Parathyroid adenoma (tissue), 2 donors: ENCODE measurements at regions not wholly inside any gene's neighbourhood (a gene's known extent, or its start where the extent isn't known, plus 50 kb on each side); places are given as distances from the start of the nearest gene placed in this dataset.

Source experiments
- H2AFZ ChIP-seq: fragments of 300-600 bp; sonication (generic); one replicate; pipeline ENCODE4 v1.7.0; 2017; ENCODE audit warnings: antibody characterized with exemption, mild to moderate bottlenecking
- H3K27ac ChIP-seq: fragments of 300-600 bp; sonication (generic); one replicate; pipeline ENCODE4 v1.7.0; 2017
- H3K27me3 ChIP-seq: fragments of 300-600 bp; sonication (generic); one replicate; pipeline ENCODE4 v1.7.0; 2017; ENCODE audit warnings: low read length; ENCODE audit not compliant: control insufficient read depth, insufficient read depth
- H3K36me3 ChIP-seq: fragments of 300-600 bp; sonication (generic); one replicate; pipeline ENCODE4 v1.7.0; 2017; ENCODE audit warnings: low read length; ENCODE audit not compliant: control insufficient read depth, insufficient read depth
- H3K4me1 ChIP-seq: fragments of 300-600 bp; sonication (generic); one replicate; pipeline ENCODE4 v1.7.0; 2017; ENCODE audit warnings: control low read depth
- H3K4me2 ChIP-seq: fragments of 300-600 bp; sonication (generic); one replicate; pipeline ENCODE4 v1.7.0; 2017; ENCODE audit warnings: low read length
- H3K4me3 ChIP-seq: fragments of 300-600 bp; sonication (generic); one replicate; pipeline ENCODE4 v1.7.0; 2017; ENCODE audit warnings: low read depth, low read length
- H3K79me2 ChIP-seq: fragments of 300-600 bp; sonication (generic); one replicate; pipeline ENCODE4 v1.7.0; 2017; ENCODE audit warnings: control low read depth
- H3K9ac ChIP-seq: fragments of 300-600 bp; sonication (generic); one replicate; pipeline ENCODE4 v1.7.0; 2017; ENCODE audit warnings: mild to moderate bottlenecking
- H3K9me3 ChIP-seq: fragments of 300-600 bp; sonication (generic); one replicate; pipeline ENCODE4 v1.7.0; 2017; ENCODE audit warnings: low read length; ENCODE audit not compliant: control insufficient read depth
- TF ChIP-seq, protein P1 (sequence below): fragments of 300-600 bp; sonication (generic); IDR thresholded peaks from one replicate; pipeline ENCODE4 v1.7.0; 2017; ENCODE audit warnings: antibody characterized with exemption, mild to moderate bottlenecking
- donor health status: primary hyperparathyroidism.

DNA sequence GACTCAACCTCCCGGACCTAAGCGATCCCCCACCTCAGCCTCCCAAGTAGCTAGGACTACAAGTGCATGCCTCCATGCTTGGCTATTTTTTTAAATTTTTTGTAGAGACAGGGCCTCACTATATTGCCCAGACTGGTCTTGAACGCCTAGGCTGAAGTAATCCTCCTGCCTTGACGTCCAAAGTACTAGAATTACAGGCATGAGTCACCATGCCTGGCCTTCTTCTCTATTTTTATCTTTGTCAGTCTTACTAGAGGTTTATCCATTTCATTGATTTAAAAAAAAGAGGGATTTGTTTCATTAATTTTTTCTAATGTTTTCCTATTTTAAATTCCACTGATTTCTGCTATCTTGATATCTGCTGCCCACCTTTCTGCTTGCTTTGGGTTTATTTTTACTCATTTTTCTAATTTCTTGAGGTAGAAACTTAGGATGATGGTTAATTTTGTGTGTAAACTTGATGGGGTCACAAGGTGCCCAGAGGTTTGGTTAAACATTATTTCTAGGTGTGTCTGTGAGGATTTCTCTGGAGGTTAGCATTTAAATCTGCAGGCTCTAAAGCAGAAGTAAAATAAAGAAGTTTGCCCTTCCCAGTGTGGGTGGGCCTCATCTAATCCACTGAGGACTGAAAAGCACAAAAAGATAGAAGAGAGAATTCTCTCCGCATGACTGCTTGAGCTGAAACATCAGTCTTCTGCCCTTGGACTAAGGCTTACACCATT is 116.2 kb upstream of the DCLK2 start:
- no peak overlapping the region for H3K4me3 ChIP-seq
- H3K27me3 ChIP-seq = no peaks in the 10 kb centered on the region
- no peak overlapping the region for H3K9ac ChIP-seq
- TF ChIP-seq, protein P1, sequence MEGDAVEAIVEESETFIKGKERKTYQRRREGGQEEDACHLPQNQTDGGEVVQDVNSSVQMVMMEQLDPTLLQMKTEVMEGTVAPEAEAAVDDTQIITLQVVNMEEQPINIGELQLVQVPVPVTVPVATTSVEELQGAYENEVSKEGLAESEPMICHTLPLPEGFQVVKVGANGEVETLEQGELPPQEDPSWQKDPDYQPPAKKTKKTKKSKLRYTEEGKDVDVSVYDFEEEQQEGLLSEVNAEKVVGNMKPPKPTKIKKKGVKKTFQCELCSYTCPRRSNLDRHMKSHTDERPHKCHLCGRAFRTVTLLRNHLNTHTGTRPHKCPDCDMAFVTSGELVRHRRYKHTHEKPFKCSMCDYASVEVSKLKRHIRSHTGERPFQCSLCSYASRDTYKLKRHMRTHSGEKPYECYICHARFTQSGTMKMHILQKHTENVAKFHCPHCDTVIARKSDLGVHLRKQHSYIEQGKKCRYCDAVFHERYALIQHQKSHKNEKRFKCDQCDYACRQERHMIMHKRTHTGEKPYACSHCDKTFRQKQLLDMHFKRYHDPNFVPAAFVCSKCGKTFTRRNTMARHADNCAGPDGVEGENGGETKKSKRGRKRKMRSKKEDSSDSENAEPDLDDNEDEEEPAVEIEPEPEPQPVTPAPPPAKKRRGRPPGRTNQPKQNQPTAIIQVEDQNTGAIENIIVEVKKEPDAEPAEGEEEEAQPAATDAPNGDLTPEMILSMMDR = no peak
- no peaks in the 10 kb centered on the region for H3K36me3 ChIP-seq
- H3K4me1 ChIP-seq = no peaks in the 10 kb centered on the region
- no peak overlapping the region for H3K4me2 ChIP-seq
- H3K27ac ChIP-seq = no peak overlapping the region
- H3K79me2 ChIP-seq = no peaks in the 10 kb centered on the region
- no peaks in the 10 kb centered on the region for H3K9me3 ChIP-seq
- no peak overlapping the region for H2AFZ ChIP-seq

DNA sequence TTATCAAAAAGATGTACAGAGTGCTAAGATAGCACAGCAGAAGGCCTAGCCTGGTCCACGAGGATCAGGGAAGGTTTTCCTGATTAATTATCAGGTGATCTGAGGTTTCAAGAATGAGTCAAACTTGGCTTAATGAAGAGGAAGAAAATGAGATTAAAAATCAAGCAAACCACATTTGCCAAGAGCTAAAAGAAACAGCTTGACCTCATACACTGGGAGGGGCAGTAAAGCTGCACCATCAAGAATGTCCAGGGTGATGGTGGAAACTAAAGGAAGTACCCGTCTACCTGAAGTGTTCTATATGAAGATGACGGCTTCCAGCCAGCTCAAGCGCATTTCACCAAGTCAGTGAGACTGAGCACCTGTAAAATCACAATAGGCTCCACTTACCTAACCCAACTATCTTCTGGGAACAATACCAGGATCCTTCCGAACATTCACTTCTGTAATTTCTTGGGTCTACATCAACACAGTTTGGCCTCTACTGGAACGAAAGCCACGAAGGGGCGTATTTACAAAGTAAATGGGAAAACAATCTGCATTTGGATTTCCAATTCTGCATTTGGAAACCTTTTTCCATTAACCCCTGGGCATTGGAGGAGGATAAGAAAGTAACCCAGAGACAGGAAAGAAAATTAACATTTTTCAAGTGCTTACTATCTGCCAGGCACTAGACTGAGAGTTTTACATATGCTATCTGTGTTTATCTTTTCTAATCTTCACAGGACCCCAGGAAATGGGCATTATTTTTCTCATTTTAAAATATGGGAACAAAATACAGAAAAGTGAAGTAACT is 114.0 kb upstream of the DCLK2 start:
- Histone ChIP-seq H3K4me3 (no peak overlapping the region), H3K79me2 (no peaks in the 10 kb centered on the region), H3K9ac (no peak overlapping the region), H3K4me1 (no peaks in the 10 kb centered on the region), H3K4me2 (no peak overlapping the region), H3K36me3 (no peaks in the 10 kb centered on the region), H3K9me3 (no peaks in the 10 kb centered on the region), H3K27ac (no peak overlapping the region), H3K27me3 (no peaks in the 10 kb centered on the region), H2AFZ (no peak overlapping the region)
- TF ChIP-seq, protein P1 = no peak

DNA sequence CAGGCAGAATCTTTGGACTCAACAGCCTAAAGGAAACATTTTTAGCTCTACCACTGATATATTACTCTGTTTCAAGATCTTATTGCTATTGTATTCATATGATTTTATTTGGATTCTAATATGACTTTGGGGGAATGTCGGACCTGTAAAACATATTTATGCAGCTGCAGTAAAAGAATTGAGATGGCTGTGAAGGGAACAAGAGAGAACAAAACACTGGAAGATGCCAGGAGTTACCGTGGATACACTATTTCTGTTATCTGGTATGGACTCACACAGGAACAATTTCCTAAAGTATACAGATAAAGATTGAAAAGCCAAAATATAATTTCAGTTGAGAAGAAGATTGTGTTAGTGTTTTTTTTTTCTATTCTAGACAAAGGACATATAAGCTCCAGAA is 113.0 kb upstream of the DCLK2 start:
- H3K79me2 ChIP-seq = no peaks in the 10 kb centered on the region
- no peaks in the 10 kb centered on the region for H3K9me3 ChIP-seq
- no peak overlapping the region for H2AFZ ChIP-seq
- H3K9ac ChIP-seq = no peak overlapping the region
- H3K36me3 ChIP-seq = no peaks in the 10 kb centered on the region
- H3K27ac ChIP-seq = no peak overlapping the region
- TF ChIP-seq, protein P1 = no peak
- no peak overlapping the region for H3K4me3 ChIP-seq
- no peaks in the 10 kb centered on the region for H3K4me1 ChIP-seq
- H3K27me3 ChIP-seq = no peaks in the 10 kb centered on the region
- H3K4me2 ChIP-seq = no peak overlapping the region

DNA sequence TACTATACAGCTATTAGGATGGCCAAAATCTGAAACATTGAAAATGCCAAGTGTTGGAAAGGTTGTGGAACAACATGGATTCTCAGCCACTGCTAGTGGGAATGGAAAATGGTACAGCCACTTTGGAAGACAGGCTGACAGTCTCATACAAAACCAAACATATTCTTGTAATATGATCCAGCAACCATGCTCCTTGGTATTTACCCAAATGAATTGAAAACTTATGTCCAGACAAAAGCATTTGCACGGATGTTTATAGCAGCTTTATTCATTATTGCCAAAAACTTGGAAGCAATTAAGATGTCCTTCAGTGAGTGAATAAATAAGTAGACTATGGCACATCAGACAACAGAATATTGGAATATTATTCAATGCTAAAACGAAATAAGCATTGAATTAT is 105.8 kb upstream of the DCLK2 start:
- Histone ChIP-seq H3K79me2 (no peaks in the 10 kb centered on the region), H2AFZ (no peak overlapping the region), H3K4me3 (no peak overlapping the region), H3K9ac (no peak overlapping the region), H3K27me3 (no peaks in the 10 kb centered on the region), H3K27ac (no peak overlapping the region), H3K9me3 (no peaks in the 10 kb centered on the region), H3K4me1 (no peaks in the 10 kb centered on the region), H3K36me3 (no peaks in the 10 kb centered on the region), H3K4me2 (no peak overlapping the region)
- TF ChIP-seq, protein P1 = no peak
